Esophagus muscularis mucosa (tissue), 3 donors: ENCODE measurements at regions not wholly inside any gene's neighbourhood (a gene's known extent, or its start where the extent isn't known, plus 50 kb on each side); places are given as distances from the start of the nearest gene placed in this dataset.

Experiments
- CTCF ChIP-seq, 3 experiments: fragments of 200-600 bp in 2 of 3; fragments of 450-650 bp in 1 of 3; sonication (generic) in 2 of 3; IDR thresholded peaks; one replicate each; pipeline ENCODE4 v1.5.1; 2017 to 2019; ENCODE audit warnings: antibody characterized with exemption in 3 of 3, mild to moderate bottlenecking in 2 of 3, moderate library complexity in 1 of 3
- POLR2A ChIP-seq: fragments of 450-650 bp; IDR thresholded peaks from one replicate; pipeline ENCODE4 v1.6.1; 2017; ENCODE audit warnings: antibody characterized with exemption, moderate library complexity, mild to moderate bottlenecking, low read depth

DNA sequence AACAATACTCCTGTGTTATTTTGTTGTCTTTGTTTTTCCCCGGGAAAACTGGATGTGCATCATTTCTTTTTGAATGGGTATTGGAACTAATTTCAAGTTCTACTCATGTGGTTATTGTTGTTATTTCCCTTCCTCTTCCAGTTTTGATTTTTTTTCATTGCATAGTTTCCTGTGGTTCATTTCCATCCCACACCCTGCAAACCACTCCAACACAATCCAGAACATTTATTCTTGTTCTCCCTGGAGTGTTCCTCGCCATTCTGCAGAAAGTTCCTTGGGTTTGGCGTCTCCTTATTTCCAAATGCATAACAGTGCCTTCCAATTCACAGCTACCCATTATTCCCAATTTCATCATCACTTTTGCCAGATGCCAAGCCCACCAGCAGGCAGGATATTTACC is 775.1 kb downstream of the TNS3 start:
- no peak for TF ChIP-seq POLR2A
- TF ChIP-seq CTCF (IDR thresholded peaks at IDR 0.05) = no peak
